Coronary artery (tissue), 2 donors: ENCODE measurements at regions not wholly inside any gene's neighbourhood (a gene's known extent, or its start where the extent isn't known, plus 50 kb on each side); places are given as distances from the start of the nearest gene placed in this dataset.

Experiments
- DNase-seq: peaks from one replicate; pipeline ENCODE4 v3.0.0-alpha.2; 2017; ENCODE audit warnings: low spot score
- H3K27ac ChIP-seq, 2 donors: fragments of 200-600 bp; sonication (generic); one replicate each; pipeline ENCODE4 v1.5.1; 2016 to 2019
- H3K4me3 ChIP-seq: fragments of 200-600 bp; sonication (generic); 2 replicates; pipeline ENCODE4 v1.5.1; 2016; ENCODE audit warnings: mild to moderate bottlenecking, moderate library complexity
- CTCF ChIP-seq: fragments of 200-600 bp; sonication (generic); IDR thresholded peaks from one replicate; pipeline ENCODE4 v1.5.1; 2019; ENCODE audit warnings: antibody characterized with exemption

GRCh38 chr2:2642906-2643890, 312.1 kb upstream of the MYT1L start:
- H3K27ac ChIP-seq, result no peak overlapping the region
- DNase-seq, result peak; percentile 54
- no peak overlapping the region for H3K4me3 ChIP-seq
- TF ChIP-seq CTCF, result no peak

- H3K4me3 ChIP-seq, result no peak overlapping the region
- TF ChIP-seq CTCF, result no peak
- peak; percentile 61 for DNase-seq
- H3K27ac ChIP-seq, result no peak overlapping the region
Observed at GRCh38 chr2:2641541-2642410, 310.7 kb upstream of the MYT1L start.

GRCh38 chr2:2640818-2641217, 309.7 kb upstream of the MYT1L start:
- no peak for TF ChIP-seq CTCF
- no peak overlapping the region for H3K27ac ChIP-seq
- no peak overlapping the region for H3K4me3 ChIP-seq
- DNase-seq, result peak; percentile 58

- Histone ChIP-seq H3K4me3 (no peak overlapping the region), H3K27ac (no peak overlapping the region)
- TF ChIP-seq CTCF, result no peak
- peak; percentile 60 for DNase-seq
Observed at GRCh38 chr2:2640371-2640770, 309.3 kb upstream of the MYT1L start.

- no peak for TF ChIP-seq CTCF
- DNase-seq, result peak; percentile 55
- Histone ChIP-seq H3K4me3 (no peak overlapping the region), H3K27ac (no peak overlapping the region)
Observed at GRCh38 chr2:2639251-2640139, 308.4 kb upstream of the MYT1L start.

- H3K27ac ChIP-seq, result no peak overlapping the region
- no peak overlapping the region for H3K4me3 ChIP-seq
- peak; percentile 29 for DNase-seq
- TF ChIP-seq CTCF, result no peak
Observed at GRCh38 chr2:2638547-2639220, 307.6 kb upstream of the MYT1L start.
